ENCODE measurements at regions not wholly inside any gene's neighbourhood (a gene's known extent, or its start where the extent isn't known, plus 50 kb on each side); places are given as distances from the start of the nearest gene placed in this dataset.
"Not testable (repeated sequence)": the region's sequence is repeated elsewhere in the genome, so short reads cannot be mapped to it uniquely, and the experiment has no call there.

DNA sequence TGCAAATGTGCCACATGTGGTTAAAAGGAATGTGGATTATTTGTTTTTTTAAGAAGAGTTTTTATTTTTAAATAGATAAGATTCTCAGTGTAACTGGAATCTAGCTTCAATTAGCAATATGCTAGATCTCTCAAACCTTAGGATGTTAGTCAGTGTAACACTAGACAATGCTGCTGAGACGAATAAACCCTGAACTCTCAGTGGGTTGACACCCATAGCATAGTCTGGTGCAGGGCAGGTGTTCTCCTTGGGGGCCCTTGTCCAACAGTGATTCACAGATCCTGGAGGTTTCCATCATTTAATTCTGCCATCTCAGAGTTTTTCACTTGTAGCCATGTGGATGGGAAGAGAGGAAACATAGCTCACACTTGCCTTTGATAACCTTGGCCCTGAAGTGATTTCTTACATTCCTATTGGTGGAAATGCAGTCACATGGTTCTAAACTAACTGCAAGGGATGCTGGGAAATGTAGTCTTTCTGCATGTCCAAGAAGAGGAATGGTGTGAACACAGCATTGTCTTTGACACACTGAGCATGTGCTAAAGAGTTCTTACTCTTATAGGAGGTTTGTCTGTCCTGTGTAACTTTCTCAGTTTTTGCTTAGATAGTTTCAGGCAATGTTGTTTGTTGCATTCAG, 110.4 kb upstream of the EEF2KMT start:
- WGBS (ENCODE audit: extremely low coverage, insufficient coverage, insufficient read length) = no CpG with 5 or more reads among the region's 1 CpG
- not testable (repeated sequence) for H3K4me3 ChIP-seq (ENCODE audit: low read depth, low read length); H3K36me3 ChIP-seq (ENCODE audit: control insufficient read depth in 1 of 2, insufficient read depth in 2 of 2, low read length in 2 of 2)

DNA sequence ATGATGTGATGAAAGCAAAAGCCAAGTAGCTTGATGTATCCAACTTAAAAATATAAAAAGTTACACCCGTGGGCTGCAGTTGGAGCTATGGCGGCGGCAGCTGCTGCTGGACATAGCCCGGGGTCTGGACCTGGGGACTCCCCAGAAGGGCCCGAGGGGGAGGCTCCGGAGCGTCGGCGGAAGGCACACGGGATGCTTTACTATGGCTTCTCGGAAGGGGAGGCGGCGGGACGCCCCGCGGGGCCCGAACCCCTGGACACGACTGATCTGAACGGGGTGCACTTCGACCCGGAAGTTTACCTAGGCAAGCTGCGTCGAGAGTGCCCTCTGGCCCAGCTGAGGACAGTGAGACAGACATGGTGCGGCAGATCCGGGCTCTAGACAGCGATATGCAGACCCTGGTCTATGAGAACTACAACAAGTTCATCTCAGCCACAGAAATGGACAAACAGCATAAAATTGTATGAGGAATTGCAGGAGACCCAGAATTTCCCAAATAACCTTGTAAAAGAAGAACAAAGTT, 109.5 kb upstream of the EEF2KMT start:
- no peak overlapping the region for H4K12ac ChIP-seq (ENCODE audit: low read depth, low read length)
- H3K4me3 ChIP-seq (ENCODE audit: low read depth, low read length) = no peak overlapping the region
- H4K8ac ChIP-seq (ENCODE audit: low read depth, low read length) = no peak overlapping the region
- H3K4ac ChIP-seq (ENCODE audit: low read depth, low read length) = no peak overlapping the region
- H2BK120ac ChIP-seq (ENCODE audit: insufficient read depth, low read length, poor library complexity) = no peak overlapping the region
- H2AFZ ChIP-seq (ENCODE audit: insufficient read depth, low read length, poor library complexity) = no peak overlapping the region
- H2BK5ac ChIP-seq (ENCODE audit: low read depth, low read length, poor library complexity) = no peak overlapping the region
- no peak overlapping the region for H3K9ac ChIP-seq (ENCODE audit: low read length)
- no peaks in the 10 kb centered on the region for H3K9me3 ChIP-seq (ENCODE audit: insufficient read depth, low read depth, low read length)
- H3K14ac ChIP-seq (ENCODE audit: low read length) = no peak overlapping the region
- no peak overlapping the region for H2AK5ac ChIP-seq (ENCODE audit: low read length)
- H3K4me2 ChIP-seq (ENCODE audit: low read length) = no peak overlapping the region
- no peak overlapping the region for H3K18ac ChIP-seq (ENCODE audit: low read length)
- H3K4me1 ChIP-seq (ENCODE audit: control insufficient read depth in 1 of 2, insufficient read depth in 2 of 2, low read length in 2 of 2) = no peaks in the 10 kb centered on the region
- DNase-seq = no peak
- H3K23ac ChIP-seq (ENCODE audit: low read length) = no peak overlapping the region
- H4K91ac ChIP-seq (ENCODE audit: low read depth, low read length) = no peak overlapping the region
- no peak overlapping the region for H3K27ac ChIP-seq (ENCODE audit: low read depth, low read length)
- H2BK12ac ChIP-seq (ENCODE audit: low read length) = no peak overlapping the region
- H3K36me3 ChIP-seq (ENCODE audit: control insufficient read depth in 1 of 2, insufficient read depth in 2 of 2, low read length in 2 of 2) = no peaks in the 10 kb centered on the region
- no CpG with 5 or more reads among the region's 26 CpGs for WGBS (ENCODE audit: extremely low coverage, insufficient coverage, insufficient read length)
- H3K27me3 ChIP-seq (ENCODE audit: insufficient read depth, low read length) = no peaks in the 10 kb centered on the region
- no peaks in the 10 kb centered on the region for H3K79me2 ChIP-seq (ENCODE audit: control insufficient read depth, insufficient read depth, low read length, poor library complexity)
- no peaks in the 10 kb centered on the region for H3K79me1 ChIP-seq (ENCODE audit: low read length)

More for the DNA sequence above, 110.4 kb upstream of the EEF2KMT start:
- H4K91ac ChIP-seq (ENCODE audit: low read depth, low read length); H3K79me1 ChIP-seq (ENCODE audit: low read length); H2BK12ac ChIP-seq (ENCODE audit: low read length); H3K14ac ChIP-seq (ENCODE audit: low read length); H4K12ac ChIP-seq (ENCODE audit: low read depth, low read length); H3K9me3 ChIP-seq (ENCODE audit: insufficient read depth, low read depth, low read length); H3K23ac ChIP-seq (ENCODE audit: low read length); H2BK120ac ChIP-seq (ENCODE audit: insufficient read depth, low read length, poor library complexity); H3K4ac ChIP-seq (ENCODE audit: low read depth, low read length); H3K9ac ChIP-seq (ENCODE audit: low read length); H3K18ac ChIP-seq (ENCODE audit: low read length); H3K79me2 ChIP-seq (ENCODE audit: control insufficient read depth, insufficient read depth, low read length, poor library complexity); H2AFZ ChIP-seq (ENCODE audit: insufficient read depth, low read length, poor library complexity); H2BK5ac ChIP-seq (ENCODE audit: low read depth, low read length, poor library complexity); H3K27me3 ChIP-seq (ENCODE audit: insufficient read depth, low read length); H3K4me2 ChIP-seq (ENCODE audit: low read length); H4K8ac ChIP-seq (ENCODE audit: low read depth, low read length); H2AK5ac ChIP-seq (ENCODE audit: low read length); H3K4me1 ChIP-seq (ENCODE audit: control insufficient read depth in 1 of 2, insufficient read depth in 2 of 2, low read length in 2 of 2); H3K27ac ChIP-seq (ENCODE audit: low read depth, low read length): not testable (repeated sequence)
- DNase-seq = peak in 1 of 2 donors; percentile 37

DNA sequence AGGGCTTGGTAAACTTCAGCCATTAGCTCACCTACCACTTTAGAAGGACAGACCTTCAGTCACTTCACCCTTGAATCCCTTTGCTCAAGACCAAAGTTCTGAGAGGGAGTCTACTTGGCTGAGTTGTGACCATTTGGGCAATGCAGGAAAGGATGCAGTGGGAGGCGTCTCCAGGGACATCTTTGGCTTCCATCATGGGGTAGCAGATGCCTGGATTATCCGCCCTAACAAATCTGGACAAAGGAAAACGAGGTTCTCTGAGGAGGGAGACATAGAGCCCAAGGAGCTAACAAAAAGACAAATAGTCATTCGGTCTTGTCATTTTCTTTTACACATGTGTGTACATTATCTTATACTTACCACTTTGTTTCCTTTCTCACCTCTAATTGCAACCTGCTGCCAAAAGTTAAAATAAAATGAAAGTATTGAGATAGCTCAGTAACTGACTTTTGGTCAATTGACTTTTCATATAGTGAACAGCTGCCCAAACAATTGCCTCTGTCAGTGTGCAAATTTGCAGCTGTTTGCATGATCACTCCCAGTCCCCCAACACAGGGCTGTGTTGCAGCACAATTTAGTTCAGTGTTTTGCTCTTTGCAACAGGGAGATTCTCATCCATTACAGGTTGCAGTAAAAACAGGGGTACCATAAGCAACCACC, 108.9 kb upstream of the EEF2KMT start:
- no CpG with 5 or more reads among the region's 4 CpGs for WGBS (ENCODE audit: extremely low coverage, insufficient coverage, insufficient read length)
- H2AFZ ChIP-seq (ENCODE audit: insufficient read depth, low read length, poor library complexity) = no peak overlapping the region
- no peaks in the 10 kb centered on the region for H3K79me2 ChIP-seq (ENCODE audit: control insufficient read depth, insufficient read depth, low read length, poor library complexity)
- no peaks in the 10 kb centered on the region for H3K27me3 ChIP-seq (ENCODE audit: insufficient read depth, low read length)
- no peak overlapping the region for H3K18ac ChIP-seq (ENCODE audit: low read length)
- no peak overlapping the region for H4K12ac ChIP-seq (ENCODE audit: low read depth, low read length)
- no peak overlapping the region for H3K14ac ChIP-seq (ENCODE audit: low read length)
- H3K4ac ChIP-seq (ENCODE audit: low read depth, low read length) = no peak overlapping the region
- no peak overlapping the region for H2BK12ac ChIP-seq (ENCODE audit: low read length)
- no peak for DNase-seq
- no peaks in the 10 kb centered on the region for H3K36me3 ChIP-seq (ENCODE audit: control insufficient read depth in 1 of 2, insufficient read depth in 2 of 2, low read length in 2 of 2)
- H3K9me3 ChIP-seq (ENCODE audit: insufficient read depth, low read depth, low read length) = no peaks in the 10 kb centered on the region
- H3K27ac ChIP-seq (ENCODE audit: low read depth, low read length) = no peak overlapping the region
- no peak overlapping the region for H3K4me3 ChIP-seq (ENCODE audit: low read depth, low read length)
- no peak overlapping the region for H3K9ac ChIP-seq (ENCODE audit: low read length)
- no peak overlapping the region for H2BK120ac ChIP-seq (ENCODE audit: insufficient read depth, low read length, poor library complexity)
- H3K79me1 ChIP-seq (ENCODE audit: low read length) = no peaks in the 10 kb centered on the region
- no peaks in the 10 kb centered on the region for H3K4me1 ChIP-seq (ENCODE audit: control insufficient read depth in 1 of 2, insufficient read depth in 2 of 2, low read length in 2 of 2)
- H4K8ac ChIP-seq (ENCODE audit: low read depth, low read length) = no peak overlapping the region
- no peak overlapping the region for H4K91ac ChIP-seq (ENCODE audit: low read depth, low read length)
- no peak overlapping the region for H2AK5ac ChIP-seq (ENCODE audit: low read length)
- no peak overlapping the region for H3K23ac ChIP-seq (ENCODE audit: low read length)
- no peak overlapping the region for H3K4me2 ChIP-seq (ENCODE audit: low read length)
- no peak overlapping the region for H2BK5ac ChIP-seq (ENCODE audit: low read depth, low read length, poor library complexity)

DNA sequence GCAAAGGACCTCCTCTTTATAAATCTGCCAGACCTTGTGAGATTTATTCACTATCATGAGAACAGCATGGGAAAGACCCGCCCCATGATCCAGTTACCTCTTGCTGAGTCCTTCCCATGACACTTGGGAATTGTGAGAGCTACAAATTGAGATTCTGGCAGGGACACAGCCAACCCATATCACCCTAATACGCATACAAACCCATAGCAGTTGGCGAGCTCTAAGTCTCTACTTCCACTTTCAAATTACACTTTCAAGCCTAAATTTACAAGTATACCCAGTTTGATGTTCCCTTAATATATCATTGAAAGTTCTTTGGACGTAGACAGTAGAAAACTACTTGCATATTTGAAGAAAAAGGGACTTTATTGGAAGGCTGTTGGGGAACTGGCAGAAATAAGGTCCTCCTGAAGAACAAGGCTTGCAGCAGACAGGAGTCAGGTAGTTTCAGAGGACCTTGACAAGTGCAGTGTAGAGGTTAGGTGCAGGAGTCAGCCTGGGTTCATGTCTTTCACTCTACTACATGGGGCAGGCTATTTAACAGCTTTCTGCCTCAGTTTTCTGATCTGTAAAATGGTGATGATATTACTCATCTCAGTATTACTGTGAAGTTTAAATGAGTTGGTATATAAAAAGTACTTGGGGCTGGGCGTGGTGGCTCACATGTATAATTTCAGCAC, 107.9 kb upstream of the EEF2KMT start:
- no peak overlapping the region for H3K9ac ChIP-seq (ENCODE audit: low read length)
- DNase-seq = no peak
- H3K4me1 ChIP-seq (ENCODE audit: control insufficient read depth in 1 of 2, insufficient read depth in 2 of 2, low read length in 2 of 2) = no peaks in the 10 kb centered on the region
- H2BK5ac ChIP-seq (ENCODE audit: low read depth, low read length, poor library complexity) = no peak overlapping the region
- H4K91ac ChIP-seq (ENCODE audit: low read depth, low read length) = no peak overlapping the region
- no peaks in the 10 kb centered on the region for H3K79me2 ChIP-seq (ENCODE audit: control insufficient read depth, insufficient read depth, low read length, poor library complexity)
- no peak overlapping the region for H2AFZ ChIP-seq (ENCODE audit: insufficient read depth, low read length, poor library complexity)
- H3K4me2 ChIP-seq (ENCODE audit: low read length) = no peak overlapping the region
- H3K23ac ChIP-seq (ENCODE audit: low read length) = no peak overlapping the region
- no peak overlapping the region for H3K14ac ChIP-seq (ENCODE audit: low read length)
- H2AK5ac ChIP-seq (ENCODE audit: low read length) = no peak overlapping the region
- no peak overlapping the region for H2BK12ac ChIP-seq (ENCODE audit: low read length)
- H3K4ac ChIP-seq (ENCODE audit: low read depth, low read length) = no peak overlapping the region
- no peak overlapping the region for H3K18ac ChIP-seq (ENCODE audit: low read length)
- H4K12ac ChIP-seq (ENCODE audit: low read depth, low read length) = no peak overlapping the region
- no peak overlapping the region for H2BK120ac ChIP-seq (ENCODE audit: insufficient read depth, low read length, poor library complexity)
- WGBS (ENCODE audit: extremely low coverage, insufficient coverage, insufficient read length) = no CpG with 5 or more reads among the region's 5 CpGs
- H3K27ac ChIP-seq (ENCODE audit: low read depth, low read length) = no peak overlapping the region
- H4K8ac ChIP-seq (ENCODE audit: low read depth, low read length) = no peak overlapping the region
- H3K4me3 ChIP-seq (ENCODE audit: low read depth, low read length) = peak overlapping the region; percentile 49
- no peaks in the 10 kb centered on the region for H3K27me3 ChIP-seq (ENCODE audit: insufficient read depth, low read length)
- H3K79me1 ChIP-seq (ENCODE audit: low read length) = no peaks in the 10 kb centered on the region
- H3K36me3 ChIP-seq (ENCODE audit: control insufficient read depth in 1 of 2, insufficient read depth in 2 of 2, low read length in 2 of 2) = no peaks in the 10 kb centered on the region
- H3K9me3 ChIP-seq (ENCODE audit: insufficient read depth, low read depth, low read length) = no peaks in the 10 kb centered on the region
